Activated CD4-positive, alpha-beta T cell treated with anti-CD3 and anti-CD28 coated beads, Interleukin-2, amount 50 U/mL, for 16 hours (primary cell): ENCODE measurements at regions not wholly inside any gene's neighbourhood (a gene's known extent, or its start where the extent isn't known, plus 50 kb on each side); places are given as distances from the start of the nearest gene placed in this dataset.

Experiments used
- DNase-seq: peaks from one replicate; pipeline ENCODE4 v3.0.0-alpha.2; 2020

- DNase-seq = no peak
These were observed 52.6 kb upstream of the DCTD start for GRCh38 chr4:182969651-182970279.

- DNase-seq = no peak
These were observed 51.9 kb upstream of the DCTD start for GRCh38 chr4:182968917-182969650.

GRCh38 chr4:182967403-182967802, 50.2 kb upstream of the DCTD start:
- no peak for DNase-seq
